Occipital lobe (tissue), 1 donor: ENCODE measurements at regions not wholly inside any gene's neighbourhood (a gene's known extent, or its start where the extent isn't known, plus 50 kb on each side); places are given as distances from the start of the nearest gene placed in this dataset.

ENCODE experiments used
- DNase-seq: peaks from one replicate; lab custom pipeline; 2025; lab: John Stamatoyannopoulos, UW

DNA sequence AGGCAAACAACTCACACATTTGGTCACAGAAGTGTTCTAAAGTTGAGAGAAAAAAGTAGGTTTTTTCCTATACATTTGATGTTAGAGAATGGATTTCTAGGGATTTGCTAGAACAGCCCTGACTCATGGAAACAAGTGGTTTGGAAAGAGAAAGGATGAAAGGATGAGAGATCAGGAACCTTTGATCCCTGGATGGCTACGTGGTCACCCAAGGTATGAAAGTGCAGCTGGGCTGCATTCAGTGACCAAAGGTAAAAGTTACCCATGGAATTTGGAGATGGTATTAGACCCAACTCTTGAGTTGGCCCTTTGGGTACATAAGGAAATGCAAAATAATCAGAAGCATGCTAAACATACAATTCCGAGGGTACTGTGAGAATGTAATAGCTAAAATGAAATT lies 61.3 kb upstream of the SPIN1 start:
- no peak for DNase-seq

DNA sequence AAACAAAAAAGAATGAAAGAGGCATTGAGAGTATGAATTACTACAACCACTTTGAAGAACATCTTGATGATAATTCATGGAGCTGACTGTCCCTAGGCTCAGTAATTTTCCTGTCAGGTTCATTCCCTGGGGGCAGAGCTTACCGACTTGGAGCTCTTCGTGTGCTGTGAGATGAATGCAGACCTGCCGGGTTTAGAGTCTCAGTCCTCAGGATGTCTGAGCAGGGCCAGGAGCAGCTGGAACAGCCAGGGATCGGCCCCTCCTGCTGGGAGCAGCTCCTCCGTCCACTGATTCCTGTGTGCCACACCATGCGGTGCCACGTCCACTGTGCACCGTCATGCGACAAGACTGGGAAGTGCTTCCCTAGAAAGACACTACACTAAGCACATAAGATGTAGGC lies 62.2 kb upstream of the SPIN1 start:
- no peak for DNase-seq

DNA sequence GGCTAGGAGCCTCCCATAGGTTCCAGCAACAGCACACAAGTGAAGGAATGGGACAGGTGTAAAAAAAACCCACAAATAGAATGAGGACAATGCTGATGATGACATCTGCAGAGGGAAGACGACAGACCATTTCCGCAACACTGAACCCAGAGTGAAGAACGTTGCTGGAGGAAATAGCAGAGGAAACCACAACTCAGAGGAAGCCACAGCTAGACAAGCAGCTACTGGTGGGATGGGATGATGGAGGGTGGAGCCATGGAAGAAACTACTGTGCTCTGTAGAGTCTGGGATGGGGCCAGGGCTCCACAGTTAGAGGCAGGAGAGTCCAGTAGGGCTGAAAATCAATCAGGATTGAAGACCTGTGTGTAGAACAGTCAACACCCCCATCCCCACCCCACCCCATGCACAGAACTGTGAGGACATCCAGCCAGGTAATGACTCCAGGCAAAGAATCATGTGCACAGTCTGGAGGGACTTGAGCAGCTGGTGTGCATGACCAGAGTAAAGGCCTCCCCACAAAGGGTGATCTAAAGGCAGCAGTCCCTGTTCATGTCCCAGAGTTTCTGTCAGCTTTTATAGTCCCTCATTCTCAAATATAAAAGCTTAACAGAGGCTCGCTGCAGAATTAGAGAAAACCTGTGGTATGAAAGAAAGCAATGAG lies 65.2 kb upstream of the SPIN1 start:
- DNase-seq = no peak

DNA sequence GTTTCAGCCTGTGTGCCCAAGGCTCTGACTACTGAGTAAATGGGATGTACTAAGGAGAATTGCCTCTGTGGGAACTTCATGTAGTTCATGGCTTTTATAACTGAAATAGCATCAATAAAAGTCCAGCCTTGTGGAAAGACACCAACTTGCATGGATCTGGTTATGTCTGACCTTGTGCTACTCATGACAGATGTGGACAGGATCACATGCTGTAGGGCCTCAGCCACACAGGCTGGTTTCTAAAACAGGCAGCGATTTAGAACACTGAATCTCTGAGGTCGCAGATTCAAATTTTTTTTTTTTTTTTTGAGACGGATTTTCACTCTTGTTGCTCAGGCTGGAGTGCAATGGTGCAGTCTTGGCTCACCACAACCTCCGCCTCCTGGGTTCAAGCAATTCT lies 66.5 kb upstream of the SPIN1 start:
- DNase-seq = no peak

DNA sequence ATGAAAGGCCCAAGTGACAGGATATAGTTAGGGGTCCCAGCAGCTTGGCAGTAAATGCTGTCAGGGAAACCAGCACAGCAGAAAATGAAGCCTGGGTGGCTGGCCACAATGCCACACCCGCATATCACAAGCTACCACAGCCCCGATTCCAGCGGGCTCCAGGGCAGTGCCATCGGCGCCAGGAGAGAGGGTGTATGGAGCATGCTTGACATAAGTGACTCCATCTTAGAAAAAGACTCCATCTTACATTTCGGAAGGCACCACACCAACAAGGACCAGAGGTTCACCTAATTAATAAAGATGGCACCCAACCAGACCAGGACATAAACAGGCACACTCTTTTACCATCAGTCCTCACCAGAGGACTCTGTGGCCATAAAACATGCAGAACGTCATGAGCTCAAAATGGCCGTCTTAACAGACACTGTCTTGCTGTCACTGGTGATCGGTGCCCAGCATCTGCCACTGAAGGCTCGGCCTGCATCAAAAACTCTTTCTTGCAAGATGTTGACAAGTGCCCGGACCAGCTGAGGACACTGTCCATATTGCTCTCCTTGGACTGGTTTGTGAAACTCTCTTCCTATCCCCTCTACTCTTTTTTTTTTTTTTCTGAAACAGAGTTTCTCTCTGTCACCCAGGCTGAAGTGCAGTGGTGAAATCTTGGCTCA lies 67.4 kb upstream of the SPIN1 start:
- DNase-seq = no peak

DNA sequence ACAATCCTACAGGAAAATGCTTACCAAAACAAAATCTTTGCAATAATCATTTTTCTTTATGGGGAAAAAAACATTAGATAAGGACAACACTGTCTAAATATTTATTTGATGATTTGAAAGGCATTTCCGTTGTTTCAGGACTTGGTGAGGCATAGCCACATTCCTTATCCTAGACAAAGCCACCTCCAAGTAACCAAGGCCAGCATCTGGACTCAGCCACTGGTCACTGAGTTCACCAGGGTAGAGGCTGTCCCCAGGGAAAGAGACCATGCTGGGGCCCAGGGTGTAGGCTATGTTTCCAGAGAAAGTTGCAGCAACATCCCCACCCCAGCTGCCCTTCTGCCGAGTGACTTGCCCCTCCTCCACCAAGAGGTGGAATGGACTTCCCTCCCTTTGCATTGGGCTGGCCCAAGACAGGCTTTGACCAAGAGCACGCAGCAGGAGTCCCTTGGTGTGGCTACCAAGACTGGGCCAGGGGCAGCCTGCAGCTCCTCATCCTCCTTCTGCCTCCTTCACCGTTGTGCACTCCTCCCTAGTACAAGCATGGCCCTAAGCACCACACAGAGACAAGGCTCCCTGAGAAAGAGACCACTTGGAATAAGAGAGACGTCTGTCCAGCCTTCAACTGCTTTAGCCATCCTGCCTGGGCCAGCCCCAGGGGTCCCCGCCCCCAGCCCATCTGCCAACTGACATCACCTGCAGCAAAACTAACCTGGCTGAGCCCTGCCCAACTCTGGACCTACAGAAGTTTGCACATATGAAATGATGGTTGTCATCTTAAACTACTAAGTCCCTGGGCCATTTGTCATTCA lies 68.1 kb upstream of the SPIN1 start:
- DNase-seq = no peak

DNA sequence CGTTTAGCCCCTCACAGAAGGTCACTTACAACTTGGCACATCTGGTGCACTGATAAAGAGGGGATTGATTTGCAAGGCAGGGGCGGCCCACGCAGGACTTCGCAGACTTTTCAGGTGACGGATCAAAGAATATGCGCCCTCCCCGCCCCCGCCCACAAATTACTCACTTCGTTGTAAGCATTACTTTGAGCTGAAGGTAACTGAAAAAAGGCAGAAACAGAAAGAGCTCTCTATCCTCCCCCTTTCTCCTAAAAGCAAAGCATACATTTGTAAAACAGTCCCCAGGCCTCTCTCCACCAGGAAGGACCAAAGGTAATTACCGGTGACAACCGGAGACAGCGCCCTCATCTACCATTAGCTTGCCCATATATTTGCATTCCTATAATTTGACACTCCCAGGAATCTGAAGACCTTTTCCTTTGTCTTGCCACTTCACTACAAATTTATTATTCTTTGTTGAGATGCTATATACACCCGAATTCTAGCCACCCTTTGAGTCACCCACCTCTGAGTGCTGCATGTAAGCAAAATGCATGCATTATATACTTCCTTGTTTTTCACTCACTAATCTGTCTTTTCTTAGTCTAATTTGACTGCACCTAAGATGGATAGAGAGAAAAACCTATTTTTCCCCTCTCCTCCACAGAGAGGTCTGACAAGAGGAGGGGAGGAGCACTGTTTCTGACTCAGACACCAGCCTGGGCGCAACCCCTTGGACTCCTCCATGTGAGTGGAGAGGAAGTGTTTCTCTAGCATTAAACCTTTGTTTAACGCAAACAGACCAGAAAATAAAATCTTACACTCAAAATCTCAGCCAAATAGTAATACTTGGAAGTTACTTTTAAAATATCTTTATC lies 74.7 kb upstream of the SPIN1 start:
- DNase-seq = no peak

DNA sequence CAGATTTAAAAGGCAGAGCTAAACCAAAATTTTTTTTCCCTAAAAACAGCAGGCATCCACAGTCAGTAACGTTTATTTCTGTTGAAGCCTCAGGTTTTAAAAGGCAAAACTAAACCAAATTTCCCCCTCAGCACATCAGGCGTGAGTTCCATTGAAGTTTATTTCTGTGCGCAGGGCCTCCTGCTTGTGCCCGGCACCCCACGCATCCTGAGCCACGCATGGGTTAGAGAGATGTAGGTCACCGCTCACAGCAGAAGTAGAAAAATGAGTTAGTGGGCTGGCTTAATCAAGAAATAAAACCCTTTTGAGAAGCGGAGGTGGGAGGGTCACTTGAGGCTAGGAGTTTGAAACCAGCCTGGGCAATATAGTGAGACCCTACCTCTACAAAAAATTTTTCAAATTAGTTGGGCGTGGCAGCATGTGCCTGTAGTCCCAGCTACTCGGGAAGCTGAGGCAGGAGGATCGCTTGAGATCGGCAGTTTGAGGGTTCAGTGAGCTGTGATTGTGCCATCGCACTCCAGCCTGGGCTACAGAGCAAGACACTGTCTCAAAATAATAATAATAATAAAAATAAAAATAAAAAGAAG lies 75.6 kb upstream of the SPIN1 start:
- DNase-seq = no peak

DNA sequence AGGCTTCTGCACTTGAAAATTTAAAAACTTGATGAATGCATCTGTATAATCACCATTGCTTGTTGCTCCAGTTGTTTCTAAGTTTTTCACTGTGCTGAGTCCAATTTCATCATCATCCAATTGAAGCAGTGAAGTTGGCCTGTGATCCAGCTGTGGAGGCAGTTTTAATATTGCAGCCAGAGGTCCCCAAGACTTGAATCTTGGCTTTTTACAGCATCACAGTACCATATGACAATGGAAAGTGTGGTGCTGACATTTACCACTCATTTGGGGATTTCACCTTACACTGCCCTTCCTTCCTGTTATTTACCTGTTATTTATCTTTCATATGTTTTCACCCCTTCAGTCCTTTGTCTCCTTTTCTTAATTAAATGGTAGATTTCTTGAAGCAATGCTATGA lies 76.2 kb upstream of the SPIN1 start:
- no peak for DNase-seq

DNA sequence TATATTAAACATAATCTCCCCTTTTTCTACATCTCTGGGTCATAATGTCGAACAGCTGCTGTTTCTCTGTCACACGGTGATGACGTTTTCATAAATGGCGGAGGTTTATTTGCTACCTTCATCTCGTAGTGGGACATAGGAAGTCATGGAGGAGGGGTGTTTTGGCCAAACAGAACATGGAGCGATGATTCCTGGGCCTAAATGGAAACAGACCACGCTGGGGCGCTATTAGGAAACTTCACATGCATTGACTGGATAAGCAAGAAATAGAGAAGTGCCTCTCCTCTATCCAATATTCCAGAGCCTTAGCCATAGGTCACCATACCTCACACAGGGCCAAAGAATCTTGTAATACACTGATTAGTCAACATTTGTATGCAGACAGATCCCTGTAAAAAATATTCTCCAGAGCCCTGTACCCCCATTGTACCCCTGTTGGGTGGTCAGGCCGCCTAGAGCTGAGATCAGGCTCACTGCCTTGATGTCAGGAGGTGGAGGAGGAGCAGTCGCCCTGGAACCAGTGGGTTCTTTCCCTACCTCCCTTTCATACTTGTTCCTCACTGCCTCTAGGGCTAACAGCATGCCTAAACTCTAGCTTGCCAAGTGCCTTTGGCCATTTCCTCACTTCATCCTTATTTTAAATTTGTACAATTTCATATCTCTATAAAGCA lies 77.8 kb upstream of the SPIN1 start:
- no peak for DNase-seq

DNA sequence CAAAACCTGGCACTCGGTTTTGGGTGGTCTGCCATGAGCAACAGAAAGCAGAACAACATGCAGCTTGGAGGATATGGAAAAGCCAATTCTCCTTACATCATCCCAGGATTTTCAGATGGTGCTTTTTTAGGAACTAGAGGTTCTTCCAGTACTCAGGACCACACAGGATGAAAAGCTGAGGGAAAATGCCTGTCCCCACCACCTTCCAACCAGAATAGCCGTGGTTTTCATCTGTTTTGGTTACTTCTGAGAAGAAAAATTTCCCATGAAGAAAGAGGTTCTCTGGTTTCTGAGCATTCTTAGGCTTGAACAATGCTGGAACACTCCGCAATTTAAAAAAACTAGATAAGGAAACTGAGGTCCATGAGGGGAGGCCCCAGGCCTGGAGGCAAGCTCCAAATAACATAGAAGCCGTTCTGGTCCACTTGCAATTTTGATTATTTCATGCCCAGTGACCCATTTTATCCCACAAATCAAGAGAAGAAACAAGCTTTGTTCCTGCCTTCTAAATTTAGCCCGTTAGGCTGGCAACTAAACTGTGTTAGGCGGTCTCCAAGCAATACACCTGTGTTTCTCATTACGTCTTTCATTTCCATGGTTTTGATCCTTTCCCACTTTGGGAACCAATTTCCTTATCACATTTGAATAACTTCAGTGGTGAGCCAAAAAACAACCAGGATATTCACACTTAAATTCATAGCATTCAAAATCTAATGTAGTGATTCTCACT lies 79.2 kb upstream of the SPIN1 start:
- DNase-seq = no peak

DNA sequence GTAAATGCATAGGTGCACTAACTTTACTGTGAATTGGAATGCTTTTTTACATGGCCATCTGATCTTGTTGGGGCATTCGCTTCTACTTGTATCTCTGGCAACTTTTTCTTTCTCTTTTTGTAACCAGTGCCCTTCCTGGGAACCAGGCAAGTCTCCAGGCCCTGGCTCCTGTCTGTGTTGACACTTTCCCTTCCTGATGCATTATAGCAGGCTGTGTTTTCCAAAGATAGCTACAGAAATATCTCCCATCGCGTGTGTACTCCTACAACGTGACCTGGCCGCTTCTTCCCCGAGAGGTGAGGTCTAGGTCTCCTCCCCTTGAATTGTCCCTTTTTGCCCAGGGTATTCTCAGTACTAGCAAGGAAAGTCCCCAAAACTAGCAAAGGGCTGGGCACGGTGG lies 81.1 kb upstream of the SPIN1 start:
- no peak for DNase-seq

DNA sequence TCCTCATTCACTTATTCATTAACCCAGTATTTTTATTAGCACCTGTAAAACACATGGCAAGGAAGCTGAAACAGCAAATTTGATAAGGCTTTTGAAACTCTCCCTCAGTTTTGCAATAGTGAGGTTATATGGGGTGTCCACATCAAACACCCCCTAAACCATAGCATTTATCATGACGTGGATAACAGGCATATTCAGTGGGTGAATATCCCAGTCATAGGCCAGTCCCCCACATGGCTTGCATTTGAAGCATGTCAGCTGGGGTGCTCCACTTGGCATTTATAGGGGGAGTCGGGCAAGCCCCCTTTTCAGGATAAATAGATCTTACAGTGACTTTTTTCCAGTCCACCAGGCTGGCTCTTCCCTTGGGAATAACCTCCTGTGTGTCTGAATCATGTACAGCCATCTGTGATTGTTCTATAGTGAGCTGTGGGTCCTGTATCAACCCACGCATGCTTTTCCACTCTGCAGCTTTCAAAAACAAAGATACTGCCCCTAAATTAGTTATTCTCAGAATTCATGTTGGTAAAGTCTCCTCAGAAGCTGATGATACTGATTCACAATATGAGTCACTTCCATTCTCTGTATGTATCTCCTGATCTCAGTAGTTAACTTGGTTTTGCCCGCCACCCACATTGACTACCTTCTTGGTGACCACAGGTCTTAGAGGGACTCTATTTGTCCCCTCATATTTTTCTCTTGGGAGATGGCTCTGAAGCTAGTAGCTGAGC lies 84.4 kb upstream of the SPIN1 start:
- no peak for DNase-seq

DNA sequence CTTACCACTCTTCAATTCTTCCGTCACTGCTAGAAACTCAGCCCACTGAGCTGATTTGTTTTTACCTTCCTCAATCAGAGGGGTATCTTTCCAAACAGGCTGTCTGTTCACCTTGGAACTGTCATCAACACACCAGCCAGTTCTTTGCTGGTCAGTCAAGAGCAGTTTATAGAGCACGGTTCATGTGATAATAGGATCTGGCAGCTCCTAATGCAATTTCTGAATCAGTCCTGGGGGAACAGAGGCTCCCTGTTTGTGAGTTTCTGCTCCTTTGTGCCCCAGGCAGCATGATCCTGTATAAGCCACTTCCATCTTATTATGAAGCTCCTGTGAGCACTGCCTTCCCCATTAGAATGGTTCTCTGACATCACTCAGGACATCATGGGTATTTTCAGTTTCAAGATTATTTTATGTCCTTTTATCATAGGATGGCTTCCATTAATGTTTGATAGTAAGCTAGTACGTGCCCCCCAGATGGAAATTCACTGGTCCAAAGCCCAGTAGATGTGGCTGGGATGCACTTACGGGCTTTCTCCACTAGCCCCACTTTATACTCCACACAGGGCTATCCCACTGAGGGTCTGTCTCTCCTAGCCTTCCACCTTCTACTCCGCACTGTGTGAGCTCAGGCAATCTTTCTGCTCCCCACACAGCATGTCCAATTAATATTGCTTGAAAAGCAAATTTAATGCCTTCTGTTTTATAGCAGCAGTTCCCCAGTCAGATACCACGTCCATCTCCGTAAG lies 85.5 kb upstream of the SPIN1 start:
- DNase-seq = no peak

DNA sequence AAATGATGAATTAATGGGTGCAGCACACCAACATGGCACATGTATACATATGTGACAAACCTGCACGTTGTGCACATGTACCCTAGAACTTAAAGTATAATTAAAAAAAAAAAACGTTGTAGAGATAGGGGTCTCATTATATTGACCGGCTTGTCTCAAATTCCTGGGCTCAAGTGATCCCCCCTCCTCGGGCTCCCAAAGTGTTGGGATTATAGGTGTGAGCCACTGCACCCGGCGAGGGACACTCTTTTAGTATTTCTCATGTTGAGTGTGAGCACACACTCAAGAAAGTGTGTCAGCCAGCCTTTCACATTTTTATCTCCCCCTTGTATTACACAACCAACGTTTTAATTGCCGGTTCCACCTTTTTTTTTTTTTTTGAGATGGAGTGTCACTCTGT lies 87.7 kb upstream of the SPIN1 start:
- no peak for DNase-seq

DNA sequence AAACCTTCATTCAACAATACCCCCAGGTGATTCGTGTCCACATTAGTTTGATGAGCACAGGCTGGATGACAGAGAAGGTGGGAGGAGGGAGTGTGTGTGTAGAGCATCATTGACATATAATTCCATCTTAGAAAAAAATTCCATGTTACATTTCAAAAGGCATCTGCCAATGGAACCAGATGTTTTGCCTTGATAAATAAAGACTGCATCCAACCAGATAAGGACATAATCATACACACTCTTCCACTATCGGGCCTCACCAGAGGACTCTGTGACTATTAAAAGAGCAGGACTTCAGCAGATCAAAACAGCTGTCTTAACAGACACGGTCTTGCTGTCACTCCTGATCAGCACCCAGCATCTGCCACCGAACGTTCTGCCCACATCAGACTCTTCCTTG lies 96.4 kb upstream of the SPIN1 start:
- no peak for DNase-seq

DNA sequence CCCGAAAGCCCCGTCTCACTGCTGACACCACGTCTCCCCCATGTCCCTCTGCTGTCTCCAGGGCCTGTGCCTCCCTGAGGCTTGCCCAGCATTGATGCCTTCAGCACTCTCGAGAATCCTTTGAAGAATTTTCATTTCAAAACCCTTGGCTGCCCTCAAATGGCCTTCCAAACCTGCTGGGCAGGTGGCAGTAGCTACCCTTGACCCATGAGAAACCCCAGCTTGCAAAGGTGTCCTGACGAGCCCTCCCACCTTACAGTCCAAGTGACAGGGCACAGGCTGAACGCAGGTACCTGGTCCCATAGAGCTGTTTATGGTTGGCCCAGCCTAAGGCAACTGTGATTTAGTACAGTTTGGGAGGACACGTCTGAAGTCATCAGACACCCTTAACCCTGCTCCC lies 97.2 kb upstream of the SPIN1 start:
- no peak for DNase-seq

DNA sequence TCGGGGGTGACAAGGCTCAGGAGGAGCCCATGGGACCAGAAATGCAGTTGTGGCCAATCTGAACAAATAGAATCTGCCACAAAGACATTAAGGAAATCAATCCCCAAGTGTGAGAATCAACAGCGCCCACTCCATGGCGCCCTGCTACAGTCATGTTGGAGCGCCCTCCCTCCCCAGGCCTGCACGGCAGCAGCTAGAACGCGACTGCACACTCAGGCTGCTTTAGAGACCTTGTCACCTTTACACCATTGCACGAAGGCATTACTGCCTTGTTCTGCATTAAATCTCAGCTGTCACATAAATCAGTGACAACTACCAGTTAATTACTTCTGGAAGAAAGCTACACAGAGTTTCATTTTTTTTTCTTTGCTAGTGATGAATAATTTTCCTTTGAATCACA lies 98.7 kb upstream of the SPIN1 start:
- no peak for DNase-seq

DNA sequence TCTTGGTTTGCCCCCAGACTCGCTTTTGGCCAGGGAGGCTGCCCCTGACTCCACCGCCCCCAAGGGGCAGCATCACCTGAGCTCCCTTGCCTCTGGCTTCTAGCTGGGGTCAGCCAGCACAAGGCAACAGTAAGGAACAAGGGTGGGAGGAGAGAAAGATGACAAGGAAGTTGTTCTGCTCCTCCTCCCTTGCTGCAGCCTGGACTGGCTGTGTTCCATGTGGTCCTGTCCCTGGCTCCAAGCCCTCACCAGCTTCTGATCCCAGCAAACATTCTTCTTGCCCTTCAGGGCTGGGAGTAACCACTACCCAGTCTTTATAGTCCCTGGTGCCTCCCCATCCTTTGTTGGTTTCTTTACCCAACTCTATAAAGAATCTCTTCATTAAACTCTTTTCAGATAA lies 100.3 kb upstream of the SPIN1 start:
- no peak for DNase-seq
